COLO668 (cell line): ENCODE measurements at regions not wholly inside any gene's neighbourhood (a gene's known extent, or its start where the extent isn't known, plus 50 kb on each side); places are given as distances from the start of the nearest gene placed in this dataset.
"Not testable (repeated sequence)": the region's sequence is repeated elsewhere in the genome, so short reads cannot be mapped to it uniquely, and the experiment has no call there.

ENCODE experiments used
- DNase-seq: peaks from one replicate; lab custom pipeline; 2025; ENCODE audit not compliant: unreplicated experiment; lab: John Stamatoyannopoulos, UW

- no peak for DNase-seq
Measured at GRCh38 chr6:22738194-22738593, 168.8 kb downstream of the HDGFL1 start.

GRCh38 chr6:22747571-22747970 lies 178.2 kb downstream of the HDGFL1 start:
- no peak for DNase-seq

GRCh38 chr6:22748681-22749080 lies 179.3 kb downstream of the HDGFL1 start:
- DNase-seq = no peak

GRCh38 chr6:22749696-22750095 lies 180.3 kb downstream of the HDGFL1 start:
- no peak for DNase-seq

GRCh38 chr6:22751223-22751622 lies 181.9 kb downstream of the HDGFL1 start:
- DNase-seq = no peak

- DNase-seq = no peak
Measured at GRCh38 chr6:22752522-22752921, 183.2 kb downstream of the HDGFL1 start.

GRCh38 chr6:22754061-22754460 lies 184.7 kb downstream of the HDGFL1 start:
- DNase-seq = no peak

GRCh38 chr6:22755605-22756004 lies 186.2 kb downstream of the HDGFL1 start:
- DNase-seq = no peak

GRCh38 chr6:22756365-22756764 lies 187.0 kb downstream of the HDGFL1 start:
- no peak for DNase-seq

- DNase-seq = no peak
Measured at GRCh38 chr6:22764496-22764895, 195.1 kb downstream of the HDGFL1 start.

- DNase-seq = no peak
Measured at GRCh38 chr6:22765015-22765414, 195.6 kb downstream of the HDGFL1 start.

- no peak for DNase-seq
Measured at GRCh38 chr6:22766979-22767378, 197.6 kb downstream of the HDGFL1 start.

- DNase-seq = no peak
Measured at GRCh38 chr6:22770054-22770453, 200.7 kb downstream of the HDGFL1 start.

- DNase-seq = no peak
Measured at GRCh38 chr6:22774129-22774528, 204.8 kb downstream of the HDGFL1 start.

- DNase-seq = not testable (repeated sequence)
Measured at GRCh38 chr6:22778438-22778837, 209.1 kb downstream of the HDGFL1 start.

- no peak for DNase-seq
Measured at GRCh38 chr6:22779062-22779461, 209.7 kb downstream of the HDGFL1 start.

- no peak for DNase-seq
Measured at GRCh38 chr6:22783931-22784330, 214.6 kb downstream of the HDGFL1 start.

GRCh38 chr6:22784601-22785410 lies 215.4 kb downstream of the HDGFL1 start:
- DNase-seq = no peak

GRCh38 chr6:22788038-22788437 lies 218.7 kb downstream of the HDGFL1 start:
- DNase-seq = no peak

- no peak for DNase-seq
Measured at GRCh38 chr6:22789315-22789714, 219.9 kb downstream of the HDGFL1 start.

GRCh38 chr6:22794844-22795243 lies 225.5 kb downstream of the HDGFL1 start:
- no peak for DNase-seq

- no peak for DNase-seq
Measured at GRCh38 chr6:22800451-22800850, 231.1 kb downstream of the HDGFL1 start.

GRCh38 chr6:22801831-22802230 lies 232.5 kb downstream of the HDGFL1 start:
- no peak for DNase-seq
